SK-N-SH treated with all-trans-retinoic acid at 6 μM for 48 hours (cell line): ENCODE measurements at regions not wholly inside any gene's neighbourhood (a gene's known extent, or its start where the extent isn't known, plus 50 kb on each side); places are given as distances from the start of the nearest gene placed in this dataset.

Experiments used
- ATAC-seq: fragments of 200-7000 bp; cut with Tn5 transposase; 3 replicates; pipeline ENCODE4 v1.9.1; 2020; ENCODE audit warnings: mild to moderate bottlenecking, moderate library complexity
- ARNTL ChIP-seq: fragments of 450-650 bp; formaldehyde crosslinking; IDR thresholded peaks from 2 replicates; pipeline ENCODE4 v1.5.0; 2020; ENCODE audit warnings: low read depth, mild to moderate bottlenecking, moderate library complexity, borderline replicate concordance
- BACH2 ChIP-seq: fragments of 250-450 bp; sonication (Bioruptor Pico); IDR thresholded peaks from 2 replicates; pipeline ENCODE4 v1.9.0; 2021; ENCODE audit warnings: mild to moderate bottlenecking, borderline replicate concordance
- CREB5 ChIP-seq: fragments of 250-450 bp; sonication (Bioruptor Pico); IDR thresholded peaks from 2 replicates; pipeline ENCODE4 v1.5.1; 2020; ENCODE audit warnings: low read depth, mild to moderate bottlenecking, moderate library complexity
- CSRNP3 ChIP-seq: fragments of 250-450 bp; sonication (Bioruptor Pico); IDR thresholded peaks from 2 replicates; pipeline ENCODE4 v1.5.1; 2021; ENCODE audit warnings: mild to moderate bottlenecking, moderate library complexity
- ESRRG ChIP-seq: fragments of 250-450 bp; sonication (Bioruptor Pico); IDR thresholded peaks from 2 replicates; pipeline ENCODE4 v1.6.1; 2021; ENCODE audit warnings: mild to moderate bottlenecking
- GLIS3 ChIP-seq: fragments of 250-450 bp; sonication (Bioruptor Pico); IDR thresholded peaks from 2 replicates; pipeline ENCODE4 v1.5.0; 2020; ENCODE audit warnings: mild to moderate bottlenecking, moderate library complexity
- ISL1 ChIP-seq: fragments of 250-450 bp; sonication (Bioruptor Pico); IDR thresholded peaks from 2 replicates; pipeline ENCODE4 v2.1.2; 2022; ENCODE audit warnings: mild to moderate bottlenecking, moderate library complexity
- OSR1 ChIP-seq: fragments of 250-450 bp; sonication (Bioruptor Pico); IDR thresholded peaks from 2 replicates; pipeline ENCODE4 v1.8.0; 2022; ENCODE audit warnings: moderate library complexity, mild to moderate bottlenecking, inconsistent platforms
- PATZ1 ChIP-seq: fragments of 250-450 bp; sonication (Bioruptor Pico); IDR thresholded peaks from 2 replicates; pipeline ENCODE4 v1.8.0; 2020; ENCODE audit warnings: mild to moderate bottlenecking, moderate library complexity, borderline replicate concordance
- POU6F1 ChIP-seq: fragments of 250-450 bp; sonication (Bioruptor Pico); IDR thresholded peaks from 2 replicates; pipeline ENCODE4 v1.8.0; 2021; ENCODE audit warnings: low read depth, mild to moderate bottlenecking, moderate library complexity, borderline replicate concordance
- PPARA ChIP-seq: fragments of 250-450 bp; sonication (Bioruptor Pico); IDR thresholded peaks from 2 replicates; pipeline ENCODE4 v1.5.0; 2020; ENCODE audit warnings: mild to moderate bottlenecking, borderline replicate concordance
- RARB ChIP-seq: fragments of 250-450 bp; sonication (Bioruptor Pico); IDR thresholded peaks from 2 replicates; pipeline ENCODE4 v1.8.0; 2021; ENCODE audit warnings: mild to moderate bottlenecking, moderate library complexity
- SNAI2 ChIP-seq: fragments of 250-450 bp; sonication (Bioruptor Pico); IDR thresholded peaks from 2 replicates; pipeline ENCODE4 v1.5.0; 2020; ENCODE audit warnings: mild to moderate bottlenecking, moderate library complexity
- TCF4 ChIP-seq: fragments of 250-450 bp; sonication (Bioruptor Pico); IDR thresholded peaks from 2 replicates; pipeline ENCODE4 v1.8.0; 2021; ENCODE audit warnings: mild to moderate bottlenecking, moderate library complexity, borderline replicate concordance
- TOX ChIP-seq: fragments of 250-450 bp; sonication (Bioruptor Pico); IDR thresholded peaks from 2 replicates; pipeline ENCODE4 v1.8.0; 2021; ENCODE audit warnings: mild to moderate bottlenecking, moderate library complexity, borderline replicate concordance
- TSHZ2 ChIP-seq: fragments of 250-450 bp; sonication (Bioruptor Pico); IDR thresholded peaks from 2 replicates; pipeline ENCODE4 v1.5.0; 2020; ENCODE audit warnings: mild to moderate bottlenecking, moderate library complexity
- ZC3H10 ChIP-seq: fragments of 250-450 bp; sonication (Bioruptor Pico); IDR thresholded peaks from 2 replicates; pipeline ENCODE4 v1.5.1; 2021; ENCODE audit warnings: mild to moderate bottlenecking, moderate library complexity
- ZFP3 ChIP-seq: fragments of 250-450 bp; sonication (Bioruptor Pico); IDR thresholded peaks from 2 replicates; pipeline ENCODE4 v1.5.0; 2020; ENCODE audit warnings: mild to moderate bottlenecking, moderate library complexity
- ZFP30 ChIP-seq: fragments of 450-650 bp; formaldehyde crosslinking; IDR thresholded peaks from 2 replicates; pipeline ENCODE4 v1.5.0; 2022; ENCODE audit warnings: mild to moderate bottlenecking, moderate library complexity
- ZNF565 ChIP-seq: fragments of 450-650 bp; formaldehyde crosslinking; conservative IDR thresholded peaks from 2 replicates; pipeline ENCODE4 v1.5.0; 2020; ENCODE audit warnings: low read depth, mild to moderate bottlenecking, moderate library complexity
- ZNF70 ChIP-seq: fragments of 450-650 bp; formaldehyde crosslinking; IDR thresholded peaks from 2 replicates; pipeline ENCODE4 v1.5.0; 2020; ENCODE audit warnings: mild to moderate bottlenecking, moderate library complexity
- ZNF8 ChIP-seq: fragments of 450-650 bp; formaldehyde crosslinking; IDR thresholded peaks from 2 replicates; pipeline ENCODE4 v1.5.0; 2020; ENCODE audit warnings: mild to moderate bottlenecking, moderate library complexity

- no peak for ATAC-seq
Measured at GRCh38 chr1:118298397-118298796, 113.4 kb upstream of the SPAG17 start.

GRCh38 chr1:118297521-118297920, 112.5 kb upstream of the SPAG17 start:
- TF ChIP-seq ZNF70: no peak
- TF ChIP-seq POU6F1 (CRISPR knock-in tag): no peak
- TF ChIP-seq TOX (CRISPR knock-in tag): no peak
- no peak for TF ChIP-seq TSHZ2
- TF ChIP-seq ZNF565 (CRISPR knock-in tag): no peak
- no peak for ATAC-seq

More at GRCh38 chr1:118298397-118298796, 113.4 kb upstream of the SPAG17 start:
- no peak for TF ChIP-seq PPARA (CRISPR knock-in tag)
- no peak for TF ChIP-seq PATZ1
- no peak for TF ChIP-seq CREB5 (CRISPR knock-in tag)
- TF ChIP-seq ZNF70: no peak
- no peak for TF ChIP-seq TCF4 (CRISPR knock-in tag)
- TF ChIP-seq ZFP3: no peak
- no peak for TF ChIP-seq ISL1
- no peak for TF ChIP-seq CSRNP3 (CRISPR knock-in tag)
- no peak for TF ChIP-seq TOX (CRISPR knock-in tag)
- TF ChIP-seq SNAI2 (CRISPR knock-in tag): no peak
- no peak for TF ChIP-seq ARNTL (CRISPR knock-in tag)
- no peak for TF ChIP-seq POU6F1 (CRISPR knock-in tag)
- TF ChIP-seq ESRRG: no peak
- TF ChIP-seq ZNF8 (CRISPR knock-in tag): no peak
- no peak for TF ChIP-seq GLIS3 (CRISPR knock-in tag)
- no peak for TF ChIP-seq ZFP30 (CRISPR knock-in tag)
- no peak for TF ChIP-seq ZNF565 (CRISPR knock-in tag)

- no peak for ATAC-seq
- TF ChIP-seq BACH2 (CRISPR knock-in tag) (no peak), ESRRG (no peak), CSRNP3 (CRISPR knock-in tag) (no peak), RARB (CRISPR knock-in tag) (no peak), ZFP3 (no peak), ZC3H10 (CRISPR knock-in tag) (no peak), TSHZ2 (no peak), ISL1 (no peak), TCF4 (CRISPR knock-in tag) (no peak), OSR1 (CRISPR knock-in tag) (no peak), TOX (CRISPR knock-in tag) (no peak)
Measured at GRCh38 chr1:118294875-118295642, 110.0 kb upstream of the SPAG17 start.
